Esophagus muscularis mucosa (tissue), 4 donors: ENCODE measurements at regions not wholly inside any gene's neighbourhood (a gene's known extent, or its start where the extent isn't known, plus 50 kb on each side); places are given as distances from the start of the nearest gene placed in this dataset.

Experiments used
- CTCF ChIP-seq, 3 experiments: fragments of 200-600 bp in 2 of 3; fragments of 450-650 bp in 1 of 3; sonication (generic) in 2 of 3; IDR thresholded peaks; one replicate each; pipeline ENCODE4 v1.5.1; 2017 to 2019; ENCODE audit warnings: antibody characterized with exemption in 3 of 3, mild to moderate bottlenecking in 2 of 3, moderate library complexity in 1 of 3
- EP300 ChIP-seq: sonication (generic); formaldehyde crosslinking; IDR thresholded peaks from one replicate; pipeline ENCODE4 v1.6.1; 2017; ENCODE audit warnings: antibody characterized with exemption
- POLR2A ChIP-seq: fragments of 450-650 bp; IDR thresholded peaks from one replicate; pipeline ENCODE4 v1.6.1; 2017; ENCODE audit warnings: antibody characterized with exemption, moderate library complexity, mild to moderate bottlenecking, low read depth
- POLR2AphosphoS5 ChIP-seq, 2 donors: sonication (generic); formaldehyde crosslinking; IDR thresholded peaks; one replicate each; pipeline ENCODE4 v1.6.1; 2017; ENCODE audit warnings: antibody characterized with exemption in 2 of 2

- TF ChIP-seq CTCF (IDR thresholded peaks at IDR 0.05) (no peak), POLR2A (no peak), POLR2AphosphoS5 (IDR thresholded peaks at IDR 0.05) (no peak), EP300 (no peak)
Observed at GRCh38 chr1:125064481-125064880, 3879.7 kb downstream of the SRGAP2C start.
